ENCODE measurements at regions not wholly inside any gene's neighbourhood (a gene's known extent, or its start where the extent isn't known, plus 50 kb on each side); places are given as distances from the start of the nearest gene placed in this dataset.
"Not testable (repeated sequence)": the region's sequence is repeated elsewhere in the genome, so short reads cannot be mapped to it uniquely, and the experiment has no call there.

- H3K4me1 ChIP-seq (ENCODE audit: control insufficient read depth, insufficient read depth, low read length); H3K4me3 ChIP-seq (ENCODE audit: low read length); H3K27me3 ChIP-seq (ENCODE audit: control insufficient read depth, insufficient read depth); H3K9me3 ChIP-seq (ENCODE audit: control insufficient read depth, low read length); H3K27ac ChIP-seq (ENCODE audit: low read length); DNase-seq: not testable (repeated sequence)
- ATAC-seq, result peak in 1 of 2 donors; percentile 28
- intact Hi-C loops (cut with DNase I), result loop anchor here in 2 of 4 donors (10.0 kb wide), 1 partner anchor 755 kb away; no protein-coding TSS in a partner anchor
- WGBS, result 60% methylated on average over 8 of the region's 8 CpGs
Observed at GRCh38 chr20:29120088-29120487, 2137.4 kb upstream of the DEFB115 start.

DNA sequence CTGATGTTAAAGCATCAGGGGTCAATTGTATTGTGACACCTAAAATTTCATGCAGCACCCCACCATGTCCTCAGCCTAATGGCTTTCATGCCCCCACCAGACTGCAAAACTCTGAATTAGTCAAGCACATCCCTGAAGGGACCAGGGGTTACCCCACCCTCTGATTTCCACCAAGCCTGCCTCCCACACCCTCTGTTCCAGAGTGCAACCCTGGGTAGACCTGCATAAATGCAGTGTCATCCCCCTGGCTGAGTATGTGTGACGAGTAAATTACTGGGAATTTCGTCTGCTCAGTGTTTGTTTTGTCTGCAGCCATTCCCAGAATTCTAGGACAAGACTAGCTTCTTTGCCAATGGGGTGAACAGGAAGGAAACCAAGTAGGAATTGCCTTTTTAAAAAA lies 2136.9 kb upstream of the DEFB115 start:
- not testable (repeated sequence) for H3K27ac ChIP-seq (ENCODE audit: low read length); H3K4me3 ChIP-seq (ENCODE audit: low read length); DNase-seq; H3K4me1 ChIP-seq (ENCODE audit: control insufficient read depth, insufficient read depth, low read length); H3K27me3 ChIP-seq (ENCODE audit: control insufficient read depth, insufficient read depth); H3K9me3 ChIP-seq (ENCODE audit: control insufficient read depth, low read length)
- 11% methylated on average over 2 of the region's 2 CpGs for WGBS
- ATAC-seq, result peak; percentile 68 to 70
- intact Hi-C loops (cut with DNase I), result loop anchor here in 2 of 4 donors (10.0 kb wide), 1 partner anchor 754 kb away; no protein-coding TSS in a partner anchor

DNA sequence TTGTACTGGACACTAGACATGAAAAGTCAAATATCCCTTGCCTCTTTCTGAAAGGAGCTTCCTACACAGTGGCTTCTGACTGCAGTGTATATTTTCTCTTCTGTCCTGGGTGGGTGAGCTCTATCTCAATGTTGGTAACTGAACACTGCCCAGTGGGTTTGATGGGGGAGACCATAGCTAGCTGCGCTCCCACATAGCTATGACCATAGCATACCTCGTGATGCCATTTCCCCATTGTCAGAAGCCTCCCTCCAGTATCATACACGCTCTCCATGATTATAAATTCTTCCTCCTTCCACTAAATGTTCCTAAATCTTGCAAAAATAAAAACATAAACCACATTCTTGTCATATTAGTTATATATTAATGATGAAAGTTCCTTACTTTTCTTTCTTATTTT lies 2134.7 kb upstream of the DEFB115 start:
- intact Hi-C loops (cut with DNase I), result loop anchor here in 2 of 4 donors (10.0 kb wide), 1 partner anchor 752 kb away; no protein-coding TSS in a partner anchor
- peak; percentile 59 to 65 for ATAC-seq
- not testable (repeated sequence) for H3K27ac ChIP-seq (ENCODE audit: low read length); H3K27me3 ChIP-seq (ENCODE audit: control insufficient read depth, insufficient read depth); H3K4me3 ChIP-seq (ENCODE audit: low read length); DNase-seq; H3K4me1 ChIP-seq (ENCODE audit: control insufficient read depth, insufficient read depth, low read length); H3K9me3 ChIP-seq (ENCODE audit: control insufficient read depth, low read length)
- 43% methylated on average over 3 of the region's 3 CpGs for WGBS

DNA sequence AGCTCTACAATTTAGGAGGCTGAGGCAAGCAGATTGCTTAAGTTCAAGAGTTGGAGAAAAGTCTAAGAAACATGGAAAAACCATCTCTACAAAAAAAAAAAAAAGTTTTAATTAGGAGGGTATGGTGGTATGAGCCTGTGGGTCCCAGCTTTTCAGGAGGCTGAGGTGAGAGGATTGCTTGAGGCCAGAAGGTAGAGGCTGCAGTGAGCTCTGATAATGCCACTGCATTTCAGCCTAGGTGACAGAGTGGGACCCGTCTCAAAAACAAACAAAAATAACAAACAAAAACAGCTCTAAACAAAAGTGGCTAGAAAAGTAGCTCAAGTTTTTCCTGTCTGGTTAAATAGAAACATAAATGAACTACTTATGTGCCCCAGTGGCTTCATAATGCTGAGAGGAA lies 2133.6 kb upstream of the DEFB115 start:
- intact Hi-C loops (cut with DNase I), result loop anchor here in 2 of 4 donors (10.0 kb wide), 1 partner anchor 751 kb away; no protein-coding TSS in a partner anchor
- Histone ChIP-seq H3K4me3 (ENCODE audit: low read length) (no peak overlapping the region), H3K4me1 (ENCODE audit: control insufficient read depth, insufficient read depth, low read length) (no peaks in the 10 kb centered on the region), H3K27me3 (ENCODE audit: control insufficient read depth, insufficient read depth) (no peaks in the 10 kb centered on the region), H3K9me3 (ENCODE audit: control insufficient read depth, low read length) (no peaks in the 10 kb centered on the region), H3K27ac (ENCODE audit: low read length) (no peak overlapping the region)
- DNase-seq (no peak), ATAC-seq (peak in 1 of 2 donors; percentile 54)
- WGBS, result 49% methylated on average over 1 of the region's 1 CpG

Measured in right cardiac atrium (tissue), 5 donors.